ENCODE measurements at regions not wholly inside any gene's neighbourhood (a gene's known extent, or its start where the extent isn't known, plus 50 kb on each side); places are given as distances from the start of the nearest gene placed in this dataset.

DNA sequence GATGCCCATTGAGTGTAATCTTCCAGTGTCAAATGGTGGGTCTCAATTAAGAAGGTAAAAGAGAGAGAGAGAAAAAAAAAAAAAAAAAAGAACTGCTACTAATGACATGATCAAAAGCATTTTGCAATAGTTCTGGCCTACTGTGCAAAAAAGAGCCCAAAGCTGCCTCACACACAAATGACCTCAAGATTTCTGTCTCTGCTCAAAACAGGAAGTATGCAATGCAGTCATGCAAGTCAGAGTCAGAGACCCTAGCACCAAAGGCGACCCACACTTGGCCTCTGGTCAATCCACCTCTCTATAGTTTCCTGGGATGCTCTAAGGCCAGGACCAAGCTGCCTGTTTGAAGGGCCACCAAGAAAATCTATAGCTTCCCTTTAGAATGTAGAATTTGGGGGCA is 323.5 kb downstream of the VPS13C start:
- no peak for DNase-seq

DNA sequence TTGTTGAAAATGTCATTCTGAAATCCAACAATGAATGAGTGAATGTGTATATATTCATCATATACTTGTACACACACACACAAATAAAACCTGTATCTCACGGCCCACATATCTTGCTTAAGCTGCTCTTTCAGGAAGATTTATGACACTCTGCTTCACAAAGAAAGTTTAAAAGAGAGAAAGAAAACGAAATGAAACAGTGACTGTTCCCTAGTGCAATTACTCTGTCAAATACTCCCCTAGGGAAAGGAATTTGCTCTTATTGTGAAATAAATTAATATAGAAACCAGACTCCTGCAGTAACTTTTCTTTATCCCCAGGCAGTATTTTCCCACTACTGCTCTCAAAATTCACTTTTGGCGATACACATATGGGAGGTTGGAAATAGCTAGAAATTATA is 329.1 kb downstream of the VPS13C start:
- no peak for DNase-seq

- no peak for DNase-seq
Measured at GRCh38 chr15:61729646-61730045, 330.6 kb downstream of the VPS13C start.

DNA sequence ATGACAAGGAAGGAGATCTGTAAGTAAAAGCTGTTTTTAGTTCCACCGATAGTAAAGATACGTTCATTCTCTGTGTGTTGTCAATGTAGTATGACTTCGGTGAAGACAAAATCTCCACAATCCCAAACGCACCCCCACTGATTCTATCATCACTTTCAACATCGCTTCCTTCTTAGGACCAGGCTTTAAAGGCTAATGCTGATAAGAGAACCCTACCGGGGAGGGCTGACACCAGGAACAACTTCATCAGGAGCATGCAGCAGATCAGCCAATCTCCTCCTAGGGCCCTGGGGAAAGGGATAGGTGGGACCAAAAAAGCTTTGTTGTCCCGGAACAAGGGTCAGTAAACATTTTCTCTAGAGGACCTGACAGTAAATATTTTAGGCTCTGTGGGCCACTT is 334.1 kb downstream of the VPS13C start:
- no peak for DNase-seq

DNA sequence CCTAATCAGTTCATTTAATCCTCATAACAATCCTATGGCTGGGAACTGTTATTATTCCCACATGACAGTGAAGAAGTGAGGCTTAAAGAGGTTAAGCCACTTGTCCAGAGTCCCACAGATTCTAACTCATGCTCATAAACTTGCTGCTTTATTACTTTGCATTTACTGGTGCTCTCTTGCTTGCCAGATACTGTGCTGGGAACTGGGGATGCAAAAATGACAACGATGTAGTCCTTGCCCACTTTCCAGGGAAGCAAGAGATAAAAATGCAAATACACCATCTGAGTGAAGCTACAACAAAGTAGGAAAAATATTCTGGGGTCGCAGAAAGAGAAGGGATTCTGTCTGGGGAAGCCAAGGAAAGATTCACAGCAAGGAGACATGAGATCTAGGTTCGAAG is 335.0 kb downstream of the VPS13C start:
- DNase-seq, result no peak

DNA sequence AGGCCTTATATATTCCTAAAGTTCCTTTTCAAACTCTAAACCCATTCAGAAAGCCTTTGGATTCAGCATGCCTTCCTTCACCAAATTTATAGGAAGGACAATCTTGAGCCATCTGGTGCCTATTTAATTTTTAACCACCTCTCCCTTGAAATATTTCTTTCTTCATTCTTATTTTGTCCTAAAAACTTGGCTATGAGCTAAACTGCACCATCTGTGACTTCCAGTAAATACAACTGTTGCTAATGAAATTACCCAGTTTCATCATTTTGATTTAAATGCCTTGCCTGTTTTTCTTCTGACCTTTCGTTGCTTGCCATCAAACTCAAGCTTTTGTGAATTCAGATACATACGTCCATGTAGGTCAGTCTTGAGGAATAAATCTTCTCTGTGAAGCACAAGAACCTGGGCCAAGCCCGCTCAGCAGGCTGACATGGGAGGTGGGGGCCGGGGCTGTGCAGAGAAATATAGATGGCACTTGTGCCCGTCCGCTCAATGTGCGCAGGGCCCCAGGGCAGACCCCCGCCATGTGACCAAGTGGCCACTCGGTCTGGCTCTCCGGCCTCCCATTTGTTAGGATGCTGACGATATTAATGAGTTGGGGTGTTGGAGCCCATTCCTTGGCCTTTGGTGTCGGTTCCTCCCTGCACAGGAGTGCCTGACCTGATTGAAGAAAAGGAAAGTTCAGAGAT is 335.9 kb downstream of the VPS13C start:
- no peak for DNase-seq

GRCh38 chr15:61721418-61721817 is 338.8 kb downstream of the VPS13C start:
- DNase-seq, result no peak

DNA sequence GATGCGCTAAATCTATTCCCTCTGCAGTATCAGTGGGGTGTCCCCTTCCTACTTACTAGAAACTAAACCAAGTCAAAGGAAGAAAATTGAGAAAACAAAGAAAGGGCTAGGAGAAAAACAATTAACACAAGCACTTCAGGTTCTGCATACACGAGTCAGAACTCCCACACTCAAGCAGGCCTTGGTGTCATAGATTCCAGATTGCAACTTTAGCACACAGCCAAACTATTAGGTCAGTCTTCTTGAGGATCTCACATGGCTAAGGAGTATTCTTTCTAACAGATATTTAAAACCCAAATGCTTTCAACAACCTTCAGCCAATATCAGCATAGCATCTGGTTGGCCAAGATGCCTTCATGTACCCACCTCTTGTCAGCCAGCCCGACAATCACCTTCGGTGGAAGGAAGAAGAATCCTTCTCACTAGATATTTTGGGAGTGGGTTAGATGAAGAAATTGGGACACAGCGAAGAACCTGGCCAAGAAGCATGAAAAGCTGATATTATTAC is 340.0 kb downstream of the VPS13C start:
- no peak for DNase-seq

DNA sequence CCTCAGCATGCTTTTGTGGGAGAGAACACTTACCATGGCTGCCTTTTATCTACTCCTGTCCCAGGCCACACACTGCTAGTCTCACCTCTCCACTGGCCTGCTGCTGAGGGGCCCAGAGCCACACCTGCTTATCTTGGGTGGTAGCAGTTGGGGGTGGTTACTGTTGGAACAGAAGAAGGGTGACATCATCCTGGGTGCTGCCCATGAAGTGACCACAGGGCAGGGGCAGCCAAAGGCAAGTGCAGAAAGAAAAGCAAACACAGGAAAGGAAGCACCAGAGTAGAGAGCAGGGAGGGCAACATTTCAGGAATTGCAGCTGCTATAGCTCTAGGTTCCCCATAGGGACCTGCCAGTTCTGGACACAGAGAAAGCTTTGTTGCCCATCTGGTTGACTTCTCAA is 345.2 kb downstream of the VPS13C start:
- no peak for DNase-seq

GRCh38 chr15:61712129-61712759 is 348.0 kb downstream of the VPS13C start:
- DNase-seq, result no peak

DNA sequence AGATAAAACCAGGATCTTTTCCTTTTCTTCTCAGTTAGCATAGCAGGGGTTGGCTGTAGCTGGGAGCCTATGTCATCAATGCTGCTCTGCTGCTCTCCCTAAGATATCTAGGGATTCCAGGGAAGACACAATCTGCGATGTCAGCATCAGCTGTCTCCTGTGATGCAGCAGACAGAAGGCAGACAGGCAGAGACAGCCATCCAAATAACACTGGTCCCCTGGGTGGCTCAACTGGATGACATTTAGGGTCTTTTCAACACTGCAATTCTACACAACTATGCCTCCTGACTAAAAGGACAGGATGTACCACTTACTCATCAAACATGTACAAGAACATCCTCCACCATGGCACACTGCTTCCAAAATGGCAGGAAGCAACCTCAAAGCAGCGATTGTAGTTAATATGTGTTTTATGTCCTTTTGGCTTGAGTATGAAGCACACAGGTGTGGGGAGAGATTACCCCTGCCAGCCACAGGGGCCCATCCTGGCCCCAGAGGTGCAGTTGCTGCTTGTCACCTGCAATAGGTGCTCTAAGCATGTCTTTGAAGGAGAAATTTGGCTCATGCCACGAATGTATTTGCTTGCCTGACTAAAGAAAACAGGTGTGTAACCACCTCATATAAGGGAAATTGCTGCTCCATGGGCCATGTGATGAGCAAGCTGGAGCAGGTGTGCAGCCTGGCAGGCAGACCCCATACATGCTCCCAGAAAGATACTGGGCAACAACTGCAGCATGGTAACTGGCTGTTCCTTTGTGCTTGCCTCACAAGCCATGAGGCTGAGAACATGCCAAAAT is 357.8 kb downstream of the VPS13C start:
- no peak for DNase-seq

DNA sequence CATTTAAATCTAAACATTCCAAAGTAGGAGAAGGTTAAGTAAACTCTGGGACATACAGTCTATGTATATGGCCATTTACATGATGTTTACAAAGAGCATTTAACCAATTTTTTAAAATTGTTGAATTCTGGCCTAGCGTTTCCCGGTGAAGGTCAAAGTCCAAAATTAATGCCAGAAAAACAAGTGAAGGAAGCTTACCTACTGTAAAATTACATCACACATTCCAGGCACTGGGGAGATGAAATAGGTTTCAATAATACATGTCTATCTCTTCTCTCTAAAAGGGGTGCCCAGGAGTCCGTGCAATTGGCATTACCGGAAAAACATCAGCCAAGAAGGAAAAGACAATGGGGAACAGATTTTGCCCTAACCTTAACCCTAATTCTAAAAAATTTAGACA is 358.8 kb downstream of the VPS13C start:
- DNase-seq, result no peak

DNA sequence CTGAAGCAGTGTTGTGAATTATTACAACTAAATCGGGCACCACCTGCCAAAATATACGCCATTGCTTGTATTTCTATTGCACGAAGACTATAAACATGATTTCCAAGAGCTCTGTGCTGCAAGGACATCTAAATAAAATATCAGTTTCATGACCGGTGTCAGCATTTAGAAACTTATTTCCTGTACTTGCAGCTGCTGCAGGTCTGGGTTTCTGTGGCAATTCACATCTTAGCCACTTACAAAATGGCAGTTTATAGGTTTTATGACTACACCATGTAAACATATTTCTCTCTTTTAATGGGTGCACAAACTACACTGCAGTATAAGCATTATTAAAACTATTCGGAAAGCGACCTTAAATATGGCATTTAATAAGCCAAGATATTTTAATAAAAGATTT is 359.4 kb downstream of the VPS13C start:
- DNase-seq, result no peak

DNA sequence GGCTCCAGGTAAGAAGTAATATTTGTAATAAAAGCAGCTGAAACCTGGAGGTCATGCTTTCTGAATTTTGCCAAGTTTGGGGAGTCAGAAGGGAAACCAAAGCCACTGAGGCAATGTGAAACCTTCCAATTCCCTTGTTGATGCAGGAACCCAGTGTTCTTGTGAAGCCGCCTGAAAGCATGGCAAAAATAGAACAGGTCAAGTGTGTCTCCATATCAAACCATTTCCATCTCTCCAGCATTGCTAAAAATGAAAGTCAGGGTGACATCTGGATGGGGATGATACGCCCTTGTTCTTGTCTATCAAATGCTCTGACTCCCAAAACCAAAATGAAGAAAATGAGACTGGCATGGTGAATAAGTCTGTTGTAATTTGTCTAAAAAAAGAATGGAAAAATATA is 362.5 kb downstream of the VPS13C start:
- DNase-seq, result no peak

GRCh38 chr15:61689067-61689466 is 371.2 kb downstream of the VPS13C start:
- DNase-seq, result no peak

- DNase-seq, result no peak
Measured at GRCh38 chr15:61687651-61688050, 372.6 kb downstream of the VPS13C start.

DNA sequence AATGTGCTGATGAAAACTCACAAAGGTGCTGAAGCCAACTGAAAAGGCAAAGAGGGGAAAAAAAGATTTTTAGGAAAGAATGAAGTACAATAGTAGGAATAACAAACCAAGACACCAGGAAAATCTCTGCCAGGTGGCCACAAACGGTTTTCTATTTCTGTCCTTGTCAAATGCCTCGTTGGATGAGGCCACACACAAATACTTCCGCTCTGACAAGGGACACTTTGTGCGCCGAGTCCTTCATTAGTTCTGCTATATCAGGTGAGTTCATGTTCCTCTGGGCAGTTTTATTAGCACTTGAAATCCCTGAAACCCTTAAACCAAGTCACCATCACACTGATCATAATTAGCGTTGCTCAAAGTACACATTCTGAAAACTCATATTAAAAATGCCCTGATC is 373.1 kb downstream of the VPS13C start:
- no peak for DNase-seq

DNA sequence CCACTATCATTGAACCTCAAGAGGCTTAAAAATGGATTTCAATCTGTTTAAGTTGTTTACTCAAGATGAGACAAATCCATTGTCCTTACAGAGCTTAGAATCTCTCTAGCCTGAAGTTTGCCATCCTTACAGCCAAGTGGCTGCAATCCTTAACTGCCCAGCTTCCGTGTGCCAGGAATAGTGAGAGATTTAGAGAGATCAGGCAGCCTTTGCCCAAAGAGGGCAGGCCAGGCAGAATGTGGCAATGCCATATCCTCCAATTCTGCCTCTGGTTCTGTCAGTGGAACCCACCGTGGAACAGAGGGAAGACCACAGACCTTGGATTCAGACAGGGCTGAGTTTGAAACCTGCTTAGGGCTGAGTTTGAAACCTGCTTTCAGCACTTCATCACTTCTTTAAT is 374.3 kb downstream of the VPS13C start:
- no peak for DNase-seq

- no peak for DNase-seq
Measured at GRCh38 chr15:61685534-61685933, 374.7 kb downstream of the VPS13C start.

DNA sequence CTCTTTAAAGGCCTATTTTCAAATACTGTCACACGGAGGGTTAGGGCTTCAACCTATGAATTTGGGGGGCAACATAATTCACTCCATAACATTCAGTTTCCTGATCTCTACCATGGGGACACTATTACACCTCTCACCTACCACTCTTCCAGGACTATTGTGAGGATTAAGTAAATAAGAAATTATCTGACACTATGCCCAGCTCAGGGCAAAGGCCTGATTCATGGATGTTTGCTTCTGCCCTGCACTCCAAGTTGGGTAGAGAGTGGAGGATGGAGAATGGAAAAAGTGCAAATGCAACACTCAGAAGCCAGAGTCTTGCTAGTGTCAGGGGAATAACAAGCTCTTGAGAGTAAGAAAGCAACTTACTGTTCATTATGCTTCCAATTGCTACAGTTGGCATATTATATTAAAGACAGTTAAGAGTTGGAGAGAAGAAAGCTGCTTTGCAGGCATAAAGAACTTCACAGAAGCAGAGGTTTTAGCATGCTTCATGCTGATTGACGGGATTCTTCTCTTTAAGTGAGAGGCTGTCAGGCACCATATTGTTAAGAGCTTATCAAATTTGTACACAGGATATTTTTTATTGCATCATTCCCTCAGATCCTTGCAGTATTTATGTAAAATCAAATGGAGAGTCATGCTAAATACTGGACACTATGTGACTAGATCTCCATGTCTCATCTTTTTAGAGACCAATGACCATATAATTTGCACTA is 375.3 kb downstream of the VPS13C start:
- no peak for DNase-seq

DNA sequence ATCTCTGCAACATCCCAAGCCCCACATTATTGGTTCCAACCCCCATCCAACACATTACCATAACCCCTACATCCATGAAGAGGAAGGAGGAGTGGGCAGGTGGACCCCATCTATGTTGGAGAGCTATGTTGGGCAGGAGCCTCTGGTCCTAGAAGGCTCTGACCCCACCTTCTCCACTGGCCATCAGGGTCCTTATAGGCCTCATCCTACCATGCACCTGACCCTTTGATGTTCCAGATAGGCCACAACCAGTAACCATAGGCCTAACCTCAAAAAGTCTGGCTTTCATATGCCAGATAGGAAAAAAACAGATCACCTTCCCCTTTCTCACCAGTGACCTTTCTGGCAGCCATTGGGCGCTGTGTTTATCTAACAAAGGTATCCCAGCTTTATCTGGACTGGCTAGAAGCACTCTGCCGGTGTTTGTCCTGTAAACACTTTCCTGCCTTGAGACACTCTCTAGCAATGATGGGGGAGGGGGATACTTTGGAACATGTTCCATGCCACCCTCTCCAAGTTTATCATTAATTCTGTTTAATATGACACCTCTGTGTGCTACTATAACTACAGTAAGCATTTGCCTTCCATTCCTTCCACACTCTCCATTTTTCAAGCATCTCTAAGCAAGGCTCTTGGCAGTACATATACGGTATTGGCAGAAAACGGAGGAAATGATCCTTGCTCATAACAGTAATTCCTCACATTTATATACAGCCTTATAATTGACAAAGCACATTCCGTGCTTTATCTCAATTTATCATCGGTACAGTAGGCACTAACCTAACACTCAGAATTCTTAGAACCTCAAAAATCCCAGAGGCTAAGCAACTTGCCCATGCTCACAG is 377.1 kb downstream of the VPS13C start:
- no peak for DNase-seq

DNA sequence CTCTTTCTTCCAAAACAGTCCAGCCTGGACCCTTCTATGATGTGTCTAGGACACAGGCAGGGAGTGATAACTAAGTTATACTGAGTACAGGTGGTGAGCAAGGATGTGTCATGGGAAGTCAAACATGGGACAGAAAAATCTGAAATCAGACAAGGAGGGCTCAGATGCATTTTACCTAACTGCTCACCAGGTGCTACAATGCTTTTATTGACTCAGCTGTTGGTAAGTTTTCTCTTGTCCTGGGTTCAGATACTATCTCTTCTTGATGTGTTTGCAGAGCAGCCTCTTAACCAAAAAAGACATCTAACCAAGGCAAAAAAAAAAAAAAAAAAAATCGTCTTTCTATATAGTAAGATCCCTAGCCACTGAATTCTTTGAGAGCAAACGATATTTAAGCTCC is 378.6 kb downstream of the VPS13C start:
- no peak for DNase-seq
